Ectodermal cell (in vitro differentiated cells): ENCODE measurements at regions not wholly inside any gene's neighbourhood (a gene's known extent, or its start where the extent isn't known, plus 50 kb on each side); places are given as distances from the start of the nearest gene placed in this dataset.

Experiments
- H3K27ac ChIP-seq: 2 replicates; pipeline ENCODE4 v1.7.0; 2013; ENCODE audit warnings: mild to moderate bottlenecking, low read depth, low read length; ENCODE audit not compliant: insufficient read depth, poor library complexity, severe bottlenecking
- H3K27me3 ChIP-seq: 2 replicates; pipeline ENCODE4 v1.7.0; 2013; ENCODE audit warnings: mild to moderate bottlenecking, low read length; ENCODE audit not compliant: insufficient read depth, control insufficient read depth, poor library complexity, severe bottlenecking
- H3K36me3 ChIP-seq: one replicate; pipeline ENCODE4 v1.7.0; 2013; ENCODE audit warnings: low read length; ENCODE audit not compliant: control insufficient read depth, insufficient read depth
- H3K4me1 ChIP-seq: one replicate; pipeline ENCODE4 v1.7.0; 2013; ENCODE audit warnings: low read length; ENCODE audit not compliant: control insufficient read depth, insufficient read depth
- H3K4me3 ChIP-seq: 2 replicates; pipeline ENCODE4 v1.7.0; 2013; ENCODE audit warnings: low read depth, low read length, control low read depth; ENCODE audit not compliant: insufficient read depth
- H3K9me3 ChIP-seq: 2 replicates; pipeline ENCODE4 v1.7.0; 2013; ENCODE audit warnings: mild to moderate bottlenecking, low read length, moderate library complexity; ENCODE audit not compliant: control insufficient read depth
- WGBS, 2 experiments: methylation state at CpG; one replicate each; pipeline ENCODE4 v1.1.7; 2013; ENCODE audit warnings: missing lambda C conversion rate in 2 of 2; 5-methylcytosine and 5-hydroxymethylcytosine counted together

- Histone ChIP-seq H3K4me1 (no peaks in the 10 kb centered on the region), H3K27ac (no peak overlapping the region), H3K4me3 (no peak overlapping the region)
Measured at GRCh38 chr3:59595830-59596229, 546.0 kb upstream of the CFAP20DC start.

GRCh38 chr3:59593380-59593779, 543.6 kb upstream of the CFAP20DC start:
- no peaks in the 10 kb centered on the region for H3K27me3 ChIP-seq
- no peak overlapping the region for H3K27ac ChIP-seq
- no peak overlapping the region for H3K4me3 ChIP-seq
- H3K4me1 ChIP-seq = no peaks in the 10 kb centered on the region
- H3K36me3 ChIP-seq = no peaks in the 10 kb centered on the region
- no peaks in the 10 kb centered on the region for H3K9me3 ChIP-seq

More at GRCh38 chr3:59595830-59596229, 546.0 kb upstream of the CFAP20DC start:
- no peaks in the 10 kb centered on the region for H3K36me3 ChIP-seq
- H3K27me3 ChIP-seq = no peaks in the 10 kb centered on the region
- no peaks in the 10 kb centered on the region for H3K9me3 ChIP-seq

GRCh38 chr3:59580996-59581395, 531.2 kb upstream of the CFAP20DC start:
- 88 to 100% methylated on average over 1 to 2 of the region's 2 CpGs for WGBS, 2 experiments

GRCh38 chr3:59580499-59580898, 530.7 kb upstream of the CFAP20DC start:
- Histone ChIP-seq H3K4me3 (no peak overlapping the region), H3K27me3 (no peaks in the 10 kb centered on the region), H3K9me3 (no peaks in the 10 kb centered on the region), H3K36me3 (no peaks in the 10 kb centered on the region), H3K27ac (no peak overlapping the region), H3K4me1 (peaks cover 4% of the 10 kb centered on the region)
- 92 to 98% methylated on average over 3 of the region's 3 CpGs for WGBS, 2 experiments

More at GRCh38 chr3:59580996-59581395, 531.2 kb upstream of the CFAP20DC start:
- H3K9me3 ChIP-seq = no peaks in the 10 kb centered on the region
- no peaks in the 10 kb centered on the region for H3K36me3 ChIP-seq
- H3K4me1 ChIP-seq = no peaks in the 10 kb centered on the region
- no peaks in the 10 kb centered on the region for H3K27me3 ChIP-seq
- no peak overlapping the region for H3K27ac ChIP-seq
- no peak overlapping the region for H3K4me3 ChIP-seq

- Histone ChIP-seq H3K4me3 (no peak overlapping the region), H3K9me3 (no peaks in the 10 kb centered on the region), H3K27ac (no peak overlapping the region), H3K27me3 (no peaks in the 10 kb centered on the region), H3K4me1 (peaks cover 4% of the 10 kb centered on the region), H3K36me3 (no peaks in the 10 kb centered on the region)
- 92 to 98% methylated on average over 1 of the region's 1 CpG for WGBS, 2 experiments
Measured at GRCh38 chr3:59578129-59578528, 528.3 kb upstream of the CFAP20DC start.

- WGBS, 2 experiments = 50 to 65% methylated on average over 2 to 3 of the region's 3 CpGs
- H3K9me3 ChIP-seq = no peaks in the 10 kb centered on the region
- H3K27ac ChIP-seq = no peak overlapping the region
- H3K27me3 ChIP-seq = no peaks in the 10 kb centered on the region
- H3K4me3 ChIP-seq = no peak overlapping the region
- H3K4me1 ChIP-seq = peaks cover 4% of the 10 kb centered on the region
- H3K36me3 ChIP-seq = no peaks in the 10 kb centered on the region
Measured at GRCh38 chr3:59576606-59577005, 526.8 kb upstream of the CFAP20DC start.

GRCh38 chr3:59575113-59576001, 525.5 kb upstream of the CFAP20DC start:
- 30 to 37% methylated on average over 10 to 11 of the region's 11 CpGs for WGBS, 2 experiments
- Histone ChIP-seq H3K4me3 (no peak overlapping the region), H3K27ac (no peak overlapping the region), H3K9me3 (no peaks in the 10 kb centered on the region), H3K36me3 (no peaks in the 10 kb centered on the region), H3K4me1 (peaks cover 4% of the 10 kb centered on the region), H3K27me3 (no peaks in the 10 kb centered on the region)

- peaks cover 4% of the 10 kb centered on the region for H3K4me1 ChIP-seq
- H3K36me3 ChIP-seq = no peaks in the 10 kb centered on the region
- WGBS, 2 experiments = 97 to 98% methylated on average over 4 of the region's 4 CpGs
- H3K9me3 ChIP-seq = no peaks in the 10 kb centered on the region
- H3K27ac ChIP-seq = no peak overlapping the region
- no peaks in the 10 kb centered on the region for H3K27me3 ChIP-seq
- H3K4me3 ChIP-seq = no peak overlapping the region
Measured at GRCh38 chr3:59573911-59574310, 524.1 kb upstream of the CFAP20DC start.

- Histone ChIP-seq H3K27me3 (no peaks in the 10 kb centered on the region), H3K4me3 (no peak overlapping the region), H3K36me3 (no peaks in the 10 kb centered on the region), H3K4me1 (peaks cover 4% of the 10 kb centered on the region), H3K9me3 (no peaks in the 10 kb centered on the region), H3K27ac (no peak overlapping the region)
- 87 to 97% methylated on average over 2 to 5 of the region's 5 CpGs for WGBS, 2 experiments
Measured at GRCh38 chr3:59572106-59572505, 522.3 kb upstream of the CFAP20DC start.

- Histone ChIP-seq H3K9me3 (no peaks in the 10 kb centered on the region), H3K4me3 (no peak overlapping the region)
- 87 to 96% methylated on average over 1 of the region's 1 CpG for WGBS, 2 experiments
Measured at GRCh38 chr3:59570806-59571205, 521.0 kb upstream of the CFAP20DC start.

More at GRCh38 chr3:59570806-59571205, 521.0 kb upstream of the CFAP20DC start:
- no peaks in the 10 kb centered on the region for H3K27me3 ChIP-seq
- no peaks in the 10 kb centered on the region for H3K36me3 ChIP-seq
- H3K4me1 ChIP-seq = peaks cover 2% of the 10 kb centered on the region
- H3K27ac ChIP-seq = no peak overlapping the region
